Fibroblast of lung (primary cell): ENCODE measurements at regions not wholly inside any gene's neighbourhood (a gene's known extent, or its start where the extent isn't known, plus 50 kb on each side); places are given as distances from the start of the nearest gene placed in this dataset.

ENCODE experiments used
- CTCF ChIP-seq, 2 donors: IDR thresholded peaks in 1 of 2; conservative IDR thresholded peaks in 1 of 2; 1 replicate in 1 of 2; 2 replicates in 1 of 2; pipeline ENCODE4 v1.5.1; 2011 to 2012; ENCODE audit warnings: low read length in 2 of 2, control low read depth in 1 of 2, inconsistent platforms in 1 of 2, low read depth in 1 of 2, mild to moderate bottlenecking in 1 of 2
- EZH2 ChIP-seq: IDR thresholded peaks from 2 replicates; pipeline ENCODE4 v1.5.1; 2012; ENCODE audit warnings: low read length, control low read depth, mild to moderate bottlenecking; ENCODE audit errors: missing control alignments

- TF ChIP-seq CTCF (conservative IDR thresholded peaks at IDR 0.05 in 1 of 2, IDR thresholded peaks at IDR 0.05 in 1 of 2; ENCODE audit: low read depth in 1 of 2, low read length in 2 of 2) (no peak), EZH2 (no peak)
Observed at GRCh38 chr4:134337574-134337973, 136.0 kb upstream of the PABPC4L start.
